B cell (primary cell): ENCODE measurements at regions not wholly inside any gene's neighbourhood (a gene's known extent, or its start where the extent isn't known, plus 50 kb on each side); places are given as distances from the start of the nearest gene placed in this dataset.

Experiments used
- CTCF ChIP-seq: fragments of 200-600 bp; IDR thresholded peaks from one replicate; pipeline ENCODE4 v1.8.0; 2022; ENCODE audit warnings: antibody characterized with exemption, mild to moderate bottlenecking
- EZH2 ChIP-seq: IDR thresholded peaks from 2 replicates; pipeline ENCODE4 v1.6.1; 2012; ENCODE audit warnings: borderline replicate concordance, low read depth, mild to moderate bottlenecking, moderate library complexity, low read length; ENCODE audit not compliant: insufficient read depth, poor library complexity, severe bottlenecking

GRCh38 chr3:118782755-118783202 lies 251.9 kb downstream of the IGSF11 start:
- TF ChIP-seq CTCF (no peak), EZH2 (no peak)
